Stimulated activated naive B cell treated with anti-CD40 and anti-IgM and Interleukin-4, amounts not matched to agents 10 μg/mL and 1 μg/mL and 100 μg/mL, for 72 hours (primary cell): ENCODE measurements at regions not wholly inside any gene's neighbourhood (a gene's known extent, or its start where the extent isn't known, plus 50 kb on each side); places are given as distances from the start of the nearest gene placed in this dataset.
A peak's percentile ranks its signal among the peaks of the same experiment; 100 is the strongest.
"Not testable (repeated sequence)": the region's sequence is repeated elsewhere in the genome, so short reads cannot be mapped to it uniquely, and the experiment has no call there.

Experiments
- ATAC-seq, 2 donors: fragments of 150-1000 bp; cut with Tn5 transposase; replicated peaks; 2 replicates each; pipeline ENCODE4 v1.10.0; 2021; ENCODE audit warnings: moderate library complexity in 1 of 2
- DNase-seq: peaks from one replicate; pipeline ENCODE4 v3.0.0; 2021
- H3K27ac Mint-ChIP-seq: one replicate; pipeline ENCODE4 v1.8.0; 2022; ENCODE audit warnings: mild to moderate bottlenecking, mixed read lengths
- H3K27me3 Mint-ChIP-seq, 2 donors: one replicate each; pipeline ENCODE4 v1.8.0; 2022; ENCODE audit warnings: mixed read lengths in 2 of 2
- H3K36me3 Mint-ChIP-seq, 2 donors: one replicate each; pipeline ENCODE4 v1.8.0; 2022; ENCODE audit warnings: mixed read lengths in 2 of 2, mild to moderate bottlenecking in 1 of 2
- H3K4me1 Mint-ChIP-seq, 2 donors: one replicate each; pipeline ENCODE4 v1.8.0; 2022; ENCODE audit warnings: mixed read lengths in 2 of 2, mild to moderate bottlenecking in 1 of 2
- H3K4me3 Mint-ChIP-seq, 2 donors: one replicate each; pipeline ENCODE4 v1.8.0; 2022; ENCODE audit warnings: mild to moderate bottlenecking in 2 of 2, mixed read lengths in 2 of 2, moderate library complexity in 1 of 2
- H3K9me3 Mint-ChIP-seq, 2 donors: one replicate each; pipeline ENCODE4 v1.8.0; 2022; ENCODE audit warnings: mixed read lengths in 2 of 2, mild to moderate bottlenecking in 1 of 2

GRCh38 chr2:190005513-190005912 lies 57.0 kb downstream of the MSTN start:
- H3K27ac Mint-ChIP-seq, result no peak overlapping the region
- H3K27me3 Mint-ChIP-seq, result no peaks in the 10 kb centered on the region
- H3K4me1 Mint-ChIP-seq, result no peaks in the 10 kb centered on the region
- no peaks in the 10 kb centered on the region for H3K36me3 Mint-ChIP-seq
- no peak for DNase-seq
- no peak for ATAC-seq
- H3K9me3 Mint-ChIP-seq, result peaks cover 2 to 13% of the 10 kb centered on the region in 2 donors
- H3K4me3 Mint-ChIP-seq, result no peak overlapping the region

GRCh38 chr2:189999661-190000060 lies 62.9 kb downstream of the MSTN start:
- Mint-ChIP-seq H3K4me3 (no peak overlapping the region), H3K27ac (no peak overlapping the region), H3K36me3 (peaks cover 6 to 13% of the 10 kb centered on the region in 2 donors), H3K4me1 (no peaks in the 10 kb centered on the region), H3K9me3 (peaks cover 23 to 30% of the 10 kb centered on the region in 2 donors), H3K27me3 (peaks cover 0 to 6% of the 10 kb centered on the region in 2 donors)
- ATAC-seq, result no peak
- DNase-seq, result no peak

GRCh38 chr2:189998665-189999064 lies 63.9 kb downstream of the MSTN start:
- not testable (repeated sequence) for DNase-seq, H3K27ac Mint-ChIP-seq, ATAC-seq, H3K27me3 Mint-ChIP-seq, H3K4me3 Mint-ChIP-seq, H3K4me1 Mint-ChIP-seq
- Mint-ChIP-seq H3K36me3 (peaks cover 8 to 13% of the 10 kb centered on the region in 2 donors), H3K9me3 (peaks cover 26 to 34% of the 10 kb centered on the region in 2 donors)

- Mint-ChIP-seq H3K27me3 (peaks cover 0 to 9% of the 10 kb centered on the region in 2 donors), H3K9me3 (peaks cover 30 to 34% of the 10 kb centered on the region in 2 donors), H3K4me3 (no peak overlapping the region), H3K4me1 (no peaks in the 10 kb centered on the region), H3K36me3 (peaks cover 8 to 13% of the 10 kb centered on the region in 2 donors), H3K27ac (no peak overlapping the region)
- DNase-seq, result no peak
- no peak for ATAC-seq
Measured at GRCh38 chr2:189997016-189997415, 65.5 kb downstream of the MSTN start.

- H3K4me3 Mint-ChIP-seq, result no peak overlapping the region
- no peaks in the 10 kb centered on the region for H3K4me1 Mint-ChIP-seq
- peaks cover 26 to 29% of the 10 kb centered on the region in 2 donors for H3K9me3 Mint-ChIP-seq
- H3K36me3 Mint-ChIP-seq, result peaks cover 8 to 13% of the 10 kb centered on the region in 2 donors
- DNase-seq, result no peak
- no peak overlapping the region for H3K27ac Mint-ChIP-seq
- no peak for ATAC-seq
- peaks cover 0 to 9% of the 10 kb centered on the region in 2 donors for H3K27me3 Mint-ChIP-seq
Measured at GRCh38 chr2:189995679-189996078, 66.8 kb downstream of the MSTN start.

- DNase-seq, result no peak
- H3K9me3 Mint-ChIP-seq, result peaks cover 36 to 37% of the 10 kb centered on the region in 2 donors
- no peaks in the 10 kb centered on the region for H3K27me3 Mint-ChIP-seq
- H3K4me1 Mint-ChIP-seq, result no peaks in the 10 kb centered on the region
- ATAC-seq, result no peak
- H3K27ac Mint-ChIP-seq, result no peak overlapping the region
- peaks cover 7 to 14% of the 10 kb centered on the region in 2 donors for H3K36me3 Mint-ChIP-seq
- no peak overlapping the region for H3K4me3 Mint-ChIP-seq
Measured at GRCh38 chr2:189982780-189983394, 79.6 kb downstream of the MSTN start.

- H3K9me3 Mint-ChIP-seq, result peaks cover 32 to 34% of the 10 kb centered on the region in 2 donors
Measured at GRCh38 chr2:189982087-189982486, 80.4 kb downstream of the MSTN start.

GRCh38 chr2:189976488-189976887 lies 86.0 kb downstream of the MSTN start:
- H3K4me1 Mint-ChIP-seq, H3K27me3 Mint-ChIP-seq: not testable (repeated sequence)
- H3K9me3 Mint-ChIP-seq, result peaks cover 10 to 22% of the 10 kb centered on the region in 2 donors

More at GRCh38 chr2:189982087-189982486, 80.4 kb downstream of the MSTN start:
- no peaks in the 10 kb centered on the region for H3K4me1 Mint-ChIP-seq
- H3K36me3 Mint-ChIP-seq, result peaks cover 7 to 14% of the 10 kb centered on the region in 2 donors
- no peaks in the 10 kb centered on the region for H3K27me3 Mint-ChIP-seq
- H3K27ac Mint-ChIP-seq, result no peak overlapping the region
- DNase-seq (no peak), ATAC-seq (no peak)
- no peak overlapping the region for H3K4me3 Mint-ChIP-seq

GRCh38 chr2:189960346-189960745 lies 102.2 kb downstream of the MSTN start:
- DNase-seq, result no peak
- Mint-ChIP-seq H3K4me1 (peaks cover 2 to 9% of the 10 kb centered on the region in 2 donors), H3K27ac (no peak overlapping the region), H3K36me3 (peaks cover 0 to 2% of the 10 kb centered on the region in 2 donors), H3K27me3 (no peaks in the 10 kb centered on the region), H3K9me3 (peaks cover 2 to 4% of the 10 kb centered on the region in 2 donors), H3K4me3 (no peak overlapping the region)
- ATAC-seq, result no peak

More at GRCh38 chr2:189976488-189976887, 86.0 kb downstream of the MSTN start:
- H3K36me3 Mint-ChIP-seq, H3K27ac Mint-ChIP-seq, ATAC-seq, H3K4me3 Mint-ChIP-seq, DNase-seq: not testable (repeated sequence)

- H3K4me1 Mint-ChIP-seq, result peaks cover 6 to 15% of the 10 kb centered on the region in 2 donors
- ATAC-seq, result no peak
- H3K36me3 Mint-ChIP-seq, result peaks cover 0 to 2% of the 10 kb centered on the region in 2 donors
Measured at GRCh38 chr2:189959450-189959849, 103.1 kb downstream of the MSTN start.

GRCh38 chr2:189954989-189955388 lies 107.5 kb downstream of the MSTN start:
- Mint-ChIP-seq H3K27me3 (no peaks in the 10 kb centered on the region), H3K4me3 (no peak overlapping the region), H3K4me1 (peaks cover 20 to 44% of the 10 kb centered on the region in 2 donors), H3K9me3 (peaks cover 0 to 2% of the 10 kb centered on the region in 2 donors), H3K36me3 (peaks cover 0 to 2% of the 10 kb centered on the region in 2 donors), H3K27ac (no peak overlapping the region)
- ATAC-seq, result no peak
- DNase-seq, result no peak

More at GRCh38 chr2:189959450-189959849, 103.1 kb downstream of the MSTN start:
- no peak for DNase-seq
- peaks cover 0 to 2% of the 10 kb centered on the region in 2 donors for H3K9me3 Mint-ChIP-seq
- H3K4me3 Mint-ChIP-seq, result no peak overlapping the region
- H3K27ac Mint-ChIP-seq, result no peak overlapping the region
- H3K27me3 Mint-ChIP-seq, result no peaks in the 10 kb centered on the region

GRCh38 chr2:189952536-189953109 lies 109.9 kb downstream of the MSTN start:
- Mint-ChIP-seq H3K36me3 (no peaks in the 10 kb centered on the region), H3K27me3 (no peaks in the 10 kb centered on the region), H3K27ac (no peak overlapping the region), H3K4me1 (peaks cover 20 to 44% of the 10 kb centered on the region in 2 donors), H3K9me3 (peaks cover 0 to 2% of the 10 kb centered on the region in 2 donors), H3K4me3 (no peak overlapping the region)
- peak; percentile 96 to 98 for ATAC-seq
- no peak for DNase-seq

GRCh38 chr2:189951791-189952535 lies 110.6 kb downstream of the MSTN start:
- Mint-ChIP-seq H3K27ac (no peak overlapping the region), H3K4me1 (peaks cover 20 to 44% of the 10 kb centered on the region in 2 donors), H3K9me3 (peaks cover 0 to 2% of the 10 kb centered on the region in 2 donors), H3K36me3 (no peaks in the 10 kb centered on the region), H3K4me3 (no peak overlapping the region), H3K27me3 (no peaks in the 10 kb centered on the region)
- no peak for DNase-seq
- ATAC-seq, result peak; percentile 21 to 28

- ATAC-seq (no peak), DNase-seq (no peak)
- Mint-ChIP-seq H3K4me1 (peaks cover 0 to 6% of the 10 kb centered on the region in 2 donors), H3K36me3 (peaks cover 12 to 18% of the 10 kb centered on the region in 2 donors), H3K4me3 (no peak overlapping the region), H3K9me3 (peaks cover 32% of the 10 kb centered on the region in 2 donors), H3K27me3 (no peaks in the 10 kb centered on the region), H3K27ac (no peak overlapping the region)
Measured at GRCh38 chr2:189943009-189943408, 119.5 kb downstream of the MSTN start.
